Left hindlimb (tissue), 1 donor: ENCODE measurements at regions not wholly inside any gene's neighbourhood (a gene's known extent, or its start where the extent isn't known, plus 50 kb on each side); places are given as distances from the start of the nearest gene placed in this dataset.

Experiments used
- DNase-seq: peaks from one replicate; pipeline ENCODE4 v3.0.0-alpha.2; 2018

GRCh38 chr21:40901691-40902090 lies 54.7 kb upstream of the DSCAM start:
- no peak for DNase-seq

- no peak for DNase-seq
Measured at GRCh38 chr21:40902299-40902698, 55.3 kb upstream of the DSCAM start.

- DNase-seq: no peak
Measured at GRCh38 chr21:40902993-40903392, 56.0 kb upstream of the DSCAM start.

- DNase-seq: no peak
Measured at GRCh38 chr21:40905251-40905650, 58.3 kb upstream of the DSCAM start.

GRCh38 chr21:40912375-40912774 lies 65.4 kb upstream of the DSCAM start:
- no peak for DNase-seq

- DNase-seq: no peak
Measured at GRCh38 chr21:40915114-40915513, 68.2 kb upstream of the DSCAM start.

GRCh38 chr21:40923407-40923806 lies 76.4 kb upstream of the DSCAM start:
- no peak for DNase-seq

GRCh38 chr21:40923901-40924300 lies 76.9 kb upstream of the DSCAM start:
- DNase-seq: no peak

GRCh38 chr21:40924641-40925040 lies 77.7 kb upstream of the DSCAM start:
- DNase-seq: no peak

- DNase-seq: no peak
Measured at GRCh38 chr21:40926238-40926637, 79.3 kb upstream of the DSCAM start.

- no peak for DNase-seq
Measured at GRCh38 chr21:40929833-40930232, 82.9 kb upstream of the DSCAM start.

- DNase-seq: no peak
Measured at GRCh38 chr21:40931197-40931596, 84.2 kb upstream of the DSCAM start.

GRCh38 chr21:40936178-40936577 lies 89.2 kb upstream of the DSCAM start:
- no peak for DNase-seq

- no peak for DNase-seq
Measured at GRCh38 chr21:40936771-40937261, 89.9 kb upstream of the DSCAM start.

- no peak for DNase-seq
Measured at GRCh38 chr21:40938078-40938477, 91.1 kb upstream of the DSCAM start.

GRCh38 chr21:40938611-40939010 lies 91.7 kb upstream of the DSCAM start:
- DNase-seq: no peak

GRCh38 chr21:40947713-40948112 lies 100.8 kb upstream of the DSCAM start:
- DNase-seq: no peak

GRCh38 chr21:40950970-40951369 lies 104.0 kb upstream of the DSCAM start:
- no peak for DNase-seq

GRCh38 chr21:40952551-40953323 lies 105.8 kb upstream of the DSCAM start:
- no peak for DNase-seq

- DNase-seq: no peak
Measured at GRCh38 chr21:40964691-40965090, 117.7 kb upstream of the DSCAM start.

GRCh38 chr21:40967771-40968170 lies 120.8 kb upstream of the DSCAM start:
- no peak for DNase-seq

GRCh38 chr21:40972151-40972550 lies 125.2 kb upstream of the DSCAM start:
- DNase-seq: no peak

GRCh38 chr21:40976198-40977109 lies 129.5 kb upstream of the DSCAM start:
- no peak for DNase-seq

GRCh38 chr21:40985370-40985769 lies 138.4 kb upstream of the DSCAM start:
- DNase-seq: no peak
